ENCODE measurements at regions not wholly inside any gene's neighbourhood (a gene's known extent, or its start where the extent isn't known, plus 50 kb on each side); places are given as distances from the start of the nearest gene placed in this dataset.
A peak's percentile ranks its signal among the peaks of the same experiment; 100 is the strongest.
"Not testable (repeated sequence)": the region's sequence is repeated elsewhere in the genome, so short reads cannot be mapped to it uniquely, and the experiment has no call there.

GRCh38 chr18:8889489-8889888 is 184.1 kb downstream of the MTCL1 start:
- peak overlapping the region; percentile 19 for H3K9ac ChIP-seq (ENCODE audit: low read length)
- peaks cover 34% of the 10 kb centered on the region for H3K9me3 Mint-ChIP-seq (ENCODE audit: unreplicated experiment)
- no peak for TF ChIP-seq CTCF (IDR thresholded peaks at IDR 0.05; ENCODE audit: insufficient read depth, low read depth, low read length)
- no peak for TF ChIP-seq EZH2 (IDR thresholded peaks at IDR 0.05; ENCODE audit: insufficient read depth, low read length)
- H3K79me2 ChIP-seq (ENCODE audit: insufficient read depth, low read length): no peaks in the 10 kb centered on the region
- H4K20me1 ChIP-seq (ENCODE audit: insufficient read depth, low read length): no peaks in the 10 kb centered on the region
- H3K27ac ChIP-seq (ENCODE audit: low read depth, low read length): peak overlapping the region; percentile 75
- no peak overlapping the region for H3K4me2 ChIP-seq (ENCODE audit: low read length)
- FAIRE-seq (no peak), DNase-seq (ENCODE audit: low read depth) (peak; percentile 87)
- peak overlapping the region; percentile 9 for H2AFZ ChIP-seq (ENCODE audit: low read depth, low read length)
- peak overlapping the region; percentile 97 for H3K27ac Mint-ChIP-seq (ENCODE audit: unreplicated experiment)
- peaks cover 20% of the 10 kb centered on the region for H3K4me1 ChIP-seq (ENCODE audit: insufficient read depth, low read length)
- H3K4me1 Mint-ChIP-seq (ENCODE audit: low read depth, unreplicated experiment): peaks cover 32% of the 10 kb centered on the region
- no peaks in the 10 kb centered on the region for H3K27me3 ChIP-seq (ENCODE audit: insufficient read depth, low read length)
- H3K4me3 Mint-ChIP-seq (ENCODE audit: unreplicated experiment): no peak overlapping the region
- H3K9me3 ChIP-seq (ENCODE audit: insufficient read depth, low read depth, low read length): no peaks in the 10 kb centered on the region
- no peaks in the 10 kb centered on the region for H3K27me3 Mint-ChIP-seq (ENCODE audit: low read depth, unreplicated experiment)
- peak overlapping the region; percentile 32 for H3K4me3 ChIP-seq (ENCODE audit: insufficient read depth, low read depth, low read length)
- no peaks in the 10 kb centered on the region for H3K36me3 ChIP-seq (ENCODE audit: insufficient read depth, low read length)
- H3K36me3 Mint-ChIP-seq (ENCODE audit: low read depth, unreplicated experiment): peaks cover 5% of the 10 kb centered on the region

DNA sequence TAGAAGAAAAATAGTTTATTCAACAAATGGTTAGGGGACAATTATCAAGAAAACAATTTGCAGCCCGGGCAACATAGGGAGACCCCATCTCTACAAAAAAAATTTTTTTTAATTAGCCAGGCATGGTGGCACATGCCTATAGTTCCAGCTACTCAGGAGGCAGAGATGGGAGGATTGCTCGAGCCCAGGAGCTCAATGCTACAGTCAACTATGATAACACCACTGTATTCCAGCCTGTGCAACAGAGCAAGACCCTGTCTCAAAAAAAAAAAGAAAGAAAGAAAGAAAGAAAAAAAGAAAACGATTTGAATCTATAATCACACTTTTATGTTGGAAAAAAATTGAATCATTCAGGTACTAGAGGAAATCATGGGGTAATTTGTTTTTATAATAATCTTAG is 185.1 kb downstream of the MTCL1 start:
- H3K9ac ChIP-seq (ENCODE audit: low read length): peak overlapping the region; percentile 64

DNA sequence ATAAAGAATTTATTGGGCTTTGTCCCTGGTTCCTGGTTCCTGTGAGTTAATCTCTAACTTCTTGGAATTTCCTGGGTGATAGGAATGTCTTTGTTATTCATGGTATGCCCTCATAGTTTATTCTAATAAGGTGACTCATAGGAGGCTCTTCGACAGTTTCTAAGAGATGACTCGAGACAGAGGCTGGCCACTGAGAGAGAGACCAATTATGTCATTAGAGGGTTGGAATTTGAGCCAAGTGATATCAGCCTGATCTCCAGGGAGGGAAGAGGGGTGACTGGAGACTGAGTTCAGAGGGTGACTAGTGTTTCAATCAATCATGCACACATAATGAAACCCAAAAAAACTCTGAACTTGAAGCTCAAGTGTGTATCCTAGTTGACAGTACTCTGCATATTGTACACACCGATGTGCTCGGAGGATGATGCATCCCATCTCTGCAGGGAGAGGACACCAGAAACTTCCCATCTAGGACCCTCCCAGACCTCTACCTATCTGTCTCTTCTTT is 185.7 kb downstream of the MTCL1 start:
- no peaks in the 10 kb centered on the region for H4K20me1 ChIP-seq (ENCODE audit: insufficient read depth, low read length)
- peak overlapping the region; percentile 64 for H3K9ac ChIP-seq (ENCODE audit: low read length)
- H3K27me3 ChIP-seq (ENCODE audit: insufficient read depth, low read length): no peaks in the 10 kb centered on the region
- peaks cover 34% of the 10 kb centered on the region for H3K4me1 Mint-ChIP-seq (ENCODE audit: low read depth, unreplicated experiment)
- no peaks in the 10 kb centered on the region for H3K9me3 ChIP-seq (ENCODE audit: insufficient read depth, low read depth, low read length)
- H3K79me2 ChIP-seq (ENCODE audit: insufficient read depth, low read length): no peaks in the 10 kb centered on the region
- peak overlapping the region; percentile 37 for H3K4me3 Mint-ChIP-seq (ENCODE audit: unreplicated experiment)
- peak overlapping the region; percentile 80 for H3K27ac ChIP-seq (ENCODE audit: low read depth, low read length)
- no peaks in the 10 kb centered on the region for H3K27me3 Mint-ChIP-seq (ENCODE audit: low read depth, unreplicated experiment)
- peaks cover 20% of the 10 kb centered on the region for H3K4me1 ChIP-seq (ENCODE audit: insufficient read depth, low read length)
- peak overlapping the region; percentile 71 for H3K4me2 ChIP-seq (ENCODE audit: low read length)
- TF ChIP-seq EZH2 (IDR thresholded peaks at IDR 0.05; ENCODE audit: insufficient read depth, low read length): no peak
- no peak for TF ChIP-seq CTCF (IDR thresholded peaks at IDR 0.05; ENCODE audit: insufficient read depth, low read depth, low read length)
- peaks cover 27% of the 10 kb centered on the region for H3K9me3 Mint-ChIP-seq (ENCODE audit: unreplicated experiment)
- no peak overlapping the region for H2AFZ ChIP-seq (ENCODE audit: low read depth, low read length)
- H3K36me3 ChIP-seq (ENCODE audit: insufficient read depth, low read length): no peaks in the 10 kb centered on the region
- H3K27ac Mint-ChIP-seq (ENCODE audit: unreplicated experiment): peak overlapping the region; percentile 98
- peaks cover 6% of the 10 kb centered on the region for H3K36me3 Mint-ChIP-seq (ENCODE audit: low read depth, unreplicated experiment)
- DNase-seq (ENCODE audit: low read depth): peak; percentile 98
- FAIRE-seq: peak; percentile 92
- peak overlapping the region; percentile 17 for H3K4me3 ChIP-seq (ENCODE audit: insufficient read depth, low read depth, low read length)

More for the DNA sequence above, 185.1 kb downstream of the MTCL1 start:
- Mint-ChIP-seq H3K4me1 (ENCODE audit: low read depth, unreplicated experiment) (peaks cover 32% of the 10 kb centered on the region), H3K9me3 (ENCODE audit: unreplicated experiment) (peaks cover 31% of the 10 kb centered on the region), H3K27ac (ENCODE audit: unreplicated experiment) (peak overlapping the region; percentile 98)
- H3K9me3 ChIP-seq (ENCODE audit: insufficient read depth, low read depth, low read length); H4K20me1 ChIP-seq (ENCODE audit: insufficient read depth, low read length); FAIRE-seq; H3K36me3 ChIP-seq (ENCODE audit: insufficient read depth, low read length); H3K79me2 ChIP-seq (ENCODE audit: insufficient read depth, low read length); H3K27me3 Mint-ChIP-seq (ENCODE audit: low read depth, unreplicated experiment); H2AFZ ChIP-seq (ENCODE audit: low read depth, low read length); H3K27me3 ChIP-seq (ENCODE audit: insufficient read depth, low read length); DNase-seq (ENCODE audit: low read depth); H3K4me3 ChIP-seq (ENCODE audit: insufficient read depth, low read depth, low read length); H3K4me3 Mint-ChIP-seq (ENCODE audit: unreplicated experiment); H3K36me3 Mint-ChIP-seq (ENCODE audit: low read depth, unreplicated experiment): not testable (repeated sequence)
- Histone ChIP-seq H3K4me1 (ENCODE audit: insufficient read depth, low read length) (peaks cover 20% of the 10 kb centered on the region), H3K27ac (ENCODE audit: low read depth, low read length) (peak overlapping the region; percentile 75), H3K4me2 (ENCODE audit: low read length) (peak overlapping the region; percentile 71)
